ENCODE measurements at regions not wholly inside any gene's neighbourhood (a gene's known extent, or its start where the extent isn't known, plus 50 kb on each side); places are given as distances from the start of the nearest gene placed in this dataset.

- no peak for DNase-seq (ENCODE audit: low read depth in 4 of 4, low spot score in 3 of 4)
These were observed 65.5 kb downstream of the ANKRD60 start for GRCh38 chr20:58162986-58163385.

- no peak for DNase-seq (ENCODE audit: low read depth in 4 of 4, low spot score in 3 of 4)
These were observed 67.3 kb downstream of the ANKRD60 start for GRCh38 chr20:58161192-58161591.

GRCh38 chr20:58160451-58161061 is 67.9 kb downstream of the ANKRD60 start:
- no peak for DNase-seq (ENCODE audit: low read depth in 4 of 4, low spot score in 3 of 4)

- DNase-seq (ENCODE audit: low read depth in 4 of 4, low spot score in 3 of 4) = no peak
These were observed 73.1 kb downstream of the ANKRD60 start for GRCh38 chr20:58155148-58155925.

- DNase-seq (ENCODE audit: low read depth in 4 of 4, low spot score in 3 of 4) = no peak
These were observed 74.3 kb downstream of the ANKRD60 start for GRCh38 chr20:58154113-58154512.

- no peak for DNase-seq (ENCODE audit: low read depth in 4 of 4, low spot score in 3 of 4)
These were observed 75.3 kb downstream of the ANKRD60 start for GRCh38 chr20:58153121-58153520.

- DNase-seq (ENCODE audit: low read depth in 4 of 4, low spot score in 3 of 4) = no peak
These were observed 77.7 kb downstream of the ANKRD60 start for GRCh38 chr20:58150772-58151171.

- DNase-seq (ENCODE audit: low read depth in 4 of 4, low spot score in 3 of 4) = no peak
These were observed 78.9 kb downstream of the ANKRD60 start for GRCh38 chr20:58149437-58150091.

- no peak for DNase-seq (ENCODE audit: low read depth in 4 of 4, low spot score in 3 of 4)
These were observed 79.6 kb downstream of the ANKRD60 start for GRCh38 chr20:58148891-58149290.

- no peak for DNase-seq (ENCODE audit: low read depth in 4 of 4, low spot score in 3 of 4)
These were observed 80.7 kb downstream of the ANKRD60 start for GRCh38 chr20:58147628-58148370.

GRCh38 chr20:58146746-58147140 is 81.7 kb downstream of the ANKRD60 start:
- DNase-seq (ENCODE audit: low read depth in 4 of 4, low spot score in 3 of 4) = no peak

GRCh38 chr20:58146081-58146745 is 82.2 kb downstream of the ANKRD60 start:
- no peak for DNase-seq (ENCODE audit: low read depth in 4 of 4, low spot score in 3 of 4)

GRCh38 chr20:58145506-58146080 is 82.9 kb downstream of the ANKRD60 start:
- DNase-seq (ENCODE audit: low read depth in 4 of 4, low spot score in 3 of 4) = no peak

- DNase-seq (ENCODE audit: low read depth in 4 of 4, low spot score in 3 of 4) = no peak
These were observed 84.4 kb downstream of the ANKRD60 start for GRCh38 chr20:58144096-58144495.

GRCh38 chr20:58143531-58143930 is 84.9 kb downstream of the ANKRD60 start:
- no peak for DNase-seq (ENCODE audit: low read depth in 4 of 4, low spot score in 3 of 4)

- DNase-seq (ENCODE audit: low read depth in 4 of 4, low spot score in 3 of 4) = no peak
These were observed 85.6 kb downstream of the ANKRD60 start for GRCh38 chr20:58142843-58143185.

- no peak for DNase-seq (ENCODE audit: low read depth in 4 of 4, low spot score in 3 of 4)
These were observed 86.2 kb downstream of the ANKRD60 start for GRCh38 chr20:58141971-58142842.

- no peak for DNase-seq (ENCODE audit: low read depth in 4 of 4, low spot score in 3 of 4)
These were observed 87.0 kb downstream of the ANKRD60 start for GRCh38 chr20:58141496-58141895.

- no peak for DNase-seq (ENCODE audit: low read depth in 4 of 4, low spot score in 3 of 4)
These were observed 87.5 kb downstream of the ANKRD60 start for GRCh38 chr20:58140787-58141425.

All from left renal pelvis (tissue), 4 donors.